WI38 (cell line): ENCODE measurements at regions not wholly inside any gene's neighbourhood (a gene's known extent, or its start where the extent isn't known, plus 50 kb on each side); places are given as distances from the start of the nearest gene placed in this dataset.

Experiments used
- H3K4me3 ChIP-seq: 2 replicates; pipeline ENCODE4 v1.5.1; 2011; ENCODE audit warnings: low read depth, mild to moderate bottlenecking, control low read depth, low read length
- CTCF ChIP-seq: IDR thresholded peaks from 2 replicates; pipeline ENCODE4 v1.5.1; 2012; ENCODE audit warnings: low read depth, mild to moderate bottlenecking, control low read depth, low read length

- no peak overlapping the region for H3K4me3 ChIP-seq
- TF ChIP-seq CTCF, result no peak
These were observed 627.4 kb upstream of the BOD1L1 start for GRCh38 chr4:14254926-14255325.

- TF ChIP-seq CTCF, result no peak
These were observed 630.4 kb upstream of the BOD1L1 start for GRCh38 chr4:14257903-14258302.

GRCh38 chr4:14259936-14260335 lies 632.4 kb upstream of the BOD1L1 start:
- no peak for TF ChIP-seq CTCF

More at GRCh38 chr4:14257903-14258302, 630.4 kb upstream of the BOD1L1 start:
- H3K4me3 ChIP-seq, result no peak overlapping the region

GRCh38 chr4:14260591-14260990 lies 633.1 kb upstream of the BOD1L1 start:
- no peak overlapping the region for H3K4me3 ChIP-seq
- TF ChIP-seq CTCF, result no peak

More at GRCh38 chr4:14259936-14260335, 632.4 kb upstream of the BOD1L1 start:
- H3K4me3 ChIP-seq, result no peak overlapping the region

GRCh38 chr4:14262221-14262620 lies 634.7 kb upstream of the BOD1L1 start:
- TF ChIP-seq CTCF, result no peak
- no peak overlapping the region for H3K4me3 ChIP-seq

GRCh38 chr4:14264437-14264836 lies 636.9 kb upstream of the BOD1L1 start:
- no peak for TF ChIP-seq CTCF
- no peak overlapping the region for H3K4me3 ChIP-seq

- no peak overlapping the region for H3K4me3 ChIP-seq
- TF ChIP-seq CTCF, result no peak
These were observed 638.1 kb upstream of the BOD1L1 start for GRCh38 chr4:14265651-14266050.
